HepG2 (cell line): ENCODE measurements at regions not wholly inside any gene's neighbourhood (a gene's known extent, or its start where the extent isn't known, plus 50 kb on each side); places are given as distances from the start of the nearest gene placed in this dataset.

Experiments used
- FOXP1 ChIP-seq, 2 experiments: fragments of 450-650 bp in 1 of 2; IDR thresholded peaks; 2 replicates each; pipeline ENCODE4 v1.6.1; 2017 to 2018; ENCODE audit warnings: antibody characterized with exemption in 1 of 2
- HDAC1 ChIP-seq: sonication (generic); formaldehyde crosslinking; IDR thresholded peaks from 2 replicates; pipeline ENCODE4 v1.5.1; 2020; ENCODE audit warnings: mild to moderate bottlenecking, missing genetic modification reagents
- KLF13 ChIP-seq: sonication (generic); formaldehyde crosslinking; IDR thresholded peaks from 2 replicates; pipeline ENCODE4 v1.4.0; 2020; ENCODE audit warnings: mild to moderate bottlenecking, missing genetic modification reagents
- MAX ChIP-seq: IDR thresholded peaks from 2 replicates; pipeline ENCODE4 v1.6.1; 2012; ENCODE audit warnings: inconsistent platforms
- MLX ChIP-seq: IDR thresholded peaks from 2 replicates; pipeline ENCODE4 v1.6.1; 2016
- MZF1 ChIP-seq: sonication (generic); formaldehyde crosslinking; IDR thresholded peaks from 2 replicates; pipeline ENCODE4 v1.8.1; 2023; ENCODE audit warnings: mild to moderate bottlenecking, missing genetic modification reagents, borderline replicate concordance
- NONO ChIP-seq, 2 experiments: fragments of 450-650 bp in 1 of 2; sonication (generic) in 1 of 2; formaldehyde crosslinking in 1 of 2; IDR thresholded peaks in 1 of 2; conservative IDR thresholded peaks in 1 of 2; 2 replicates each; pipeline versions ENCODE4 v1.6.1 to v1.8.0; 2017 to 2022; ENCODE audit warnings: mild to moderate bottlenecking in 1 of 2, missing genetic modification reagents in 1 of 2, moderate library complexity in 1 of 2
- PLRG1 ChIP-seq: fragments of 450-650 bp; conservative IDR thresholded peaks from 2 replicates; pipeline ENCODE4 v1.6.1; 2016
- RAD21 ChIP-seq: fragments of 450-650 bp; formaldehyde crosslinking; IDR thresholded peaks from 2 replicates; pipeline ENCODE4 v1.5.0; 2020; ENCODE audit warnings: mild to moderate bottlenecking
- SRSF1 ChIP-seq: fragments of 200-400 bp; formaldehyde crosslinking; optimal IDR thresholded peaks from 2 replicates; pipeline ENCODE3; 2017; ENCODE audit warnings: mild to moderate bottlenecking, low read depth, low read length, moderate library complexity
- ZBTB14 ChIP-seq: sonication (generic); formaldehyde crosslinking; IDR thresholded peaks from 2 replicates; pipeline ENCODE4 v1.4.0; 2020; ENCODE audit warnings: missing genetic modification reagents
- ZKSCAN5 ChIP-seq: sonication (generic); formaldehyde crosslinking; IDR thresholded peaks from 2 replicates; pipeline ENCODE4 v1.5.1; 2020; ENCODE audit warnings: mild to moderate bottlenecking, missing genetic modification reagents
- ZMAT5 ChIP-seq: sonication (generic); formaldehyde crosslinking; IDR thresholded peaks from 2 replicates; pipeline ENCODE4 v1.5.0; 2020; ENCODE audit warnings: mild to moderate bottlenecking, low read depth, missing genetic modification reagents, borderline replicate concordance
- ZNF12 ChIP-seq: sonication (generic); formaldehyde crosslinking; IDR thresholded peaks from 2 replicates; pipeline ENCODE4 v1.5.0; 2020; ENCODE audit warnings: missing genetic modification reagents
- ZNF138 ChIP-seq: sonication (generic); formaldehyde crosslinking; IDR thresholded peaks from 2 replicates; pipeline ENCODE4 v1.5.0; 2020; ENCODE audit warnings: mild to moderate bottlenecking, low read depth, missing genetic modification reagents
- ZNF558 ChIP-seq: sonication (generic); formaldehyde crosslinking; IDR thresholded peaks from 2 replicates; pipeline ENCODE4 v1.9.0; 2022; ENCODE audit warnings: mild to moderate bottlenecking, missing genetic modification reagents, borderline replicate concordance
- ZNF564 ChIP-seq: sonication (generic); formaldehyde crosslinking; IDR thresholded peaks from 2 replicates; pipeline ENCODE4 v1.8.1; 2023; ENCODE audit warnings: mild to moderate bottlenecking, missing genetic modification reagents
- ZNF816 ChIP-seq: sonication (generic); formaldehyde crosslinking; IDR thresholded peaks from 2 replicates; pipeline ENCODE4 v1.8.0; 2022; ENCODE audit warnings: missing genetic modification reagents, mild to moderate bottlenecking, borderline replicate concordance
- ZXDC ChIP-seq: sonication (generic); formaldehyde crosslinking; IDR thresholded peaks from 2 replicates; pipeline ENCODE4 v1.5.0; 2020; ENCODE audit warnings: mild to moderate bottlenecking, missing genetic modification reagents
- TF ChIP-seq, protein P1 (sequence below): sonication (generic); formaldehyde crosslinking; IDR thresholded peaks from 2 replicates; pipeline ENCODE4 v1.8.1; 2023; ENCODE audit warnings: mild to moderate bottlenecking, missing genetic modification reagents
- TF ChIP-seq, protein P2 (sequence below): sonication (generic); formaldehyde crosslinking; conservative IDR thresholded peaks from 2 replicates; pipeline ENCODE4 v1.8.0; 2022; ENCODE audit warnings: missing genetic modification reagents

DNA sequence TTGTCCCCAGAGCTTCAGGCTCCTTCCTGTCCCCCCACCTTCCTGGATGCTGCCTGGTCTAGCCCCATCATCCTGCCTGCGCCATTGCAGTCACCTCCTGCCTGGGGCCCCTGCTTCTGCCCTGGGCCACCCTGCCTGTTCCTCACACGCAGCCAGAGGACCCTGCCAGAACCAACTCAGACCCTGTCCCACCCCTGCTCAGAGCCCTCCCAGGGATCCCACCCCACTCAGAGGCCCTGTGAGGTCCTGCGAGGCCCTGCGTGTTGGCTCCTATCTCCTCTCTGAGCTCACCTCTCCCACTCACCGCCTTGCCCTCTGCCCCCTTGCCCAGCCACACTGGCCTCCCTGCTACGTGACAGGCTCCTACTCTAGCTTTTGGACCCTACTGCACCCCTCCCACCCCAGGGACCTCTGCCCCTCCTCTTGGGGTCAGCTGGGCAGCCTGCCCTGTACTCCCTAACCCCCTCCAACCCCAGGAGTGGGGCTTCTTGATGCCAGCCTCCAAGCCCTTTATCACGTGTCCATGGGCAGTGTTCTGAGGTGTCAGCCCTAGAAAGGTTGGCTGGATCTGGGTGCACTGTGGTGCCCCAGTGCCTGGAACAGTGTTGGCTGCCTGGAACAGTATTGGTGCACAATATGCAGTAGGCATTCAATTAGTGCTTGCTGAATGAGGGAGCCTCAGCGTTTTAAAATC, 68.3 kb downstream of the CEBPB start (continued):
- TF ChIP-seq ZNF564 (CRISPR knock-in tag) (0 out of 2 replicates have a peak, but pooled peaks have one; percentile 25), PLRG1 (no peak), ZXDC (no peak), FOXP1 (IDR thresholded peaks at IDR 0.05) (no peak), FOXP1 (CRISPR knock-in tag; IDR thresholded peaks at IDR 0.05) (no peak), ZNF138 (no peak), ZMAT5 (CRISPR knock-in tag) (no peak), ZBTB14 (CRISPR knock-in tag) (no peak), ZNF12 (CRISPR knock-in tag) (no peak), MAX (peak; percentile 35; the same call in 1 of the 2 replicates), NONO (IDR thresholded peaks at IDR 0.05) (no peak), NONO (CRISPR knock-in tag; conservative IDR thresholded peaks at IDR 0.05) (peak; percentile 50; the same call in 1 of the 2 replicates), MLX (CRISPR knock-in tag) (no peak), ZNF816 (CRISPR knock-in tag) (no peak), HDAC1 (CRISPR knock-in tag) (0 out of 2 replicates have a peak, but pooled peaks have one; percentile 55), MZF1 (CRISPR knock-in tag) (no peak), ZNF558 (no peak), RAD21 (no peak), ZKSCAN5 (CRISPR knock-in tag) (no peak; the same call in 1 of the 2 replicates), KLF13 (CRISPR knock-in tag) (no peak), SRSF1 (no peak)
- TF ChIP-seq, protein P1, sequence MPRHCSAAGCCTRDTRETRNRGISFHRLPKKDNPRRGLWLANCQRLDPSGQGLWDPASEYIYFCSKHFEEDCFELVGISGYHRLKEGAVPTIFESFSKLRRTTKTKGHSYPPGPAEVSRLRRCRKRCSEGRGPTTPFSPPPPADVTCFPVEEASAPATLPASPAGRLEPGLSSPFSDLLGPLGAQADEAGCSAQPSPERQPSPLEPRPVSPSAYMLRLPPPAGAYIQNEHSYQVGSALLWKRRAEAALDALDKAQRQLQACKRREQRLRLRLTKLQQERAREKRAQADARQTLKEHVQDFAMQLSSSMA, result no peak
- TF ChIP-seq, protein P2, sequence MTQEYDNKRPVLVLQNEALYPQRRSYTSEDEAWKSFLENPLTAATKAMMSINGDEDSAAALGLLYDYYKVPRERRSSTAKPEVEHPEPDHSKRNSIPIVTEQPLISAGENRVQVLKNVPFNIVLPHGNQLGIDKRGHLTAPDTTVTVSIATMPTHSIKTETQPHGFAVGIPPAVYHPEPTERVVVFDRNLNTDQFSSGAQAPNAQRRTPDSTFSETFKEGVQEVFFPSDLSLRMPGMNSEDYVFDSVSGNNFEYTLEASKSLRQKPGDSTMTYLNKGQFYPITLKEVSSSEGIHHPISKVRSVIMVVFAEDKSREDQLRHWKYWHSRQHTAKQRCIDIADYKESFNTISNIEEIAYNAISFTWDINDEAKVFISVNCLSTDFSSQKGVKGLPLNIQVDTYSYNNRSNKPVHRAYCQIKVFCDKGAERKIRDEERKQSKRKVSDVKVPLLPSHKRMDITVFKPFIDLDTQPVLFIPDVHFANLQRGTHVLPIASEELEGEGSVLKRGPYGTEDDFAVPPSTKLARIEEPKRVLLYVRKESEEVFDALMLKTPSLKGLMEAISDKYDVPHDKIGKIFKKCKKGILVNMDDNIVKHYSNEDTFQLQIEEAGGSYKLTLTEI (CRISPR knock-in tag), result no peak
